K562 (cell line): ENCODE measurements at regions not wholly inside any gene's neighbourhood (a gene's known extent, or its start where the extent isn't known, plus 50 kb on each side); places are given as distances from the start of the nearest gene placed in this dataset.
A peak's percentile ranks its signal among the peaks of the same experiment; 100 is the strongest.

Experiments used
- ATAC-seq: fragments of 200-7000 bp; cut with Tn5 transposase; 3 replicates; pipeline ENCODE4 v1.9.1; 2020; ENCODE audit warnings: moderate library complexity
- BruUV-seq: library from RNA; stranded (reverse); fragments of 400-500 nt; replicated peaks from 2 replicates; lab custom pipeline; 2021; lab: Mats Ljungman, UMichigan
- CTCF ChIA-PET: fragments of 300-600 bp; formaldehyde crosslinking; extraction: SDS; loops from one replicate; lab custom pipeline; 2021; ENCODE audit warnings: low intra/inter-chr PET ratio; lab: Yijun Ruan, JAX
- POLR2A ChIA-PET: fragments of 300-600, 350-650 bp; sonication (Branson Sonifier 250); formaldehyde crosslinking; extraction: SDS; loops from one replicate; lab custom pipeline; 2021; ENCODE audit warnings: antibody characterized with exemption, inconsistent platforms; lab: Yijun Ruan, JAX
- DNase-seq, 4 experiments: peaks; one replicate each; pipeline versions ENCODE4 v3.0.0 to v3.0.0-alpha.2; 2011 to 2018; ENCODE audit warnings: low spot score in 3 of 4, mixed read lengths in 3 of 4; ENCODE audit errors: extremely low read depth in 1 of 4
- FAIRE-seq: peaks from 2 replicates; lab custom pipeline; 2011; peaks lifted over from hg19 to GRCh38; lab: Jason Lieb, UNC
- H2AFZ ChIP-seq: 2 replicates; pipeline ENCODE4 v1.6.0; 2011; ENCODE audit warnings: low read depth, low read length, control low read depth, inconsistent platforms
- H3K27ac ChIP-seq: fragments of 200-600 bp; 3 replicates; pipeline ENCODE4 v1.8.0; 2011; ENCODE audit warnings: low read depth, mild to moderate bottlenecking, control low read depth, inconsistent platforms, low read length, moderate library complexity, mixed read lengths; ENCODE audit errors: extremely low read depth
- H3K27me3 ChIP-seq, 2 experiments: fragments of 300-600 bp in 1 of 2; 2 replicates in 1 of 2; 3 replicates in 1 of 2; pipeline versions ENCODE4 v1.6.0 to v1.8.0; 2011; ENCODE audit warnings: inconsistent platforms in 2 of 2, low read length in 2 of 2, mild to moderate bottlenecking in 1 of 2, mixed read lengths in 1 of 2, moderate library complexity in 1 of 2; ENCODE audit not compliant: control insufficient read depth in 2 of 2, insufficient read depth in 2 of 2
- H3K36me3 ChIP-seq: fragments of 300-600 bp; 3 replicates; pipeline ENCODE4 v1.8.0; 2011; ENCODE audit warnings: mild to moderate bottlenecking, low read length, inconsistent platforms; ENCODE audit not compliant: control insufficient read depth, insufficient read depth
- H3K4me1 ChIP-seq, 2 experiments: fragments of 200-600 bp in 1 of 2; replicated peaks in 1 of 2; 2 replicates in 1 of 2; 3 replicates in 1 of 2; pipeline versions ENCODE4 v1.5.1 to v1.8.0; 2011; ENCODE audit warnings: inconsistent platforms in 2 of 2, low read length in 2 of 2, mild to moderate bottlenecking in 1 of 2, mixed read lengths in 1 of 2, moderate library complexity in 1 of 2; ENCODE audit not compliant: control insufficient read depth in 2 of 2, insufficient read depth in 2 of 2
- H3K4me2 ChIP-seq: 2 replicates; pipeline ENCODE4 v1.6.1; 2011; ENCODE audit warnings: low read length, control low read depth, inconsistent platforms, mixed read lengths; ENCODE audit not compliant: insufficient read depth
- H3K4me3 ChIP-seq: fragments of 200-600 bp; sonication (generic), shearing (Covaris generic); 2 replicates; pipeline ENCODE4 v1.5.1; 2016; ENCODE audit warnings: control low read depth, inconsistent platforms
- H3K79me2 ChIP-seq: fragments of 200-600 bp; 3 replicates; pipeline ENCODE4 v1.8.0; 2011; ENCODE audit warnings: low read length, inconsistent platforms; ENCODE audit not compliant: control insufficient read depth, insufficient read depth
- H3K9ac ChIP-seq, 2 experiments: 2 replicates each; pipeline versions ENCODE4 v1.6.0 to v1.6.1; 2011; ENCODE audit warnings: low read depth in 2 of 2, low read length in 2 of 2, control low read depth in 1 of 2, inconsistent platforms in 1 of 2, mild to moderate bottlenecking in 1 of 2, mixed read lengths in 1 of 2; ENCODE audit not compliant: insufficient read depth in 1 of 2
- H3K9me1 ChIP-seq: one replicate; pipeline ENCODE4 v1.6.0; 2011; ENCODE audit warnings: inconsistent platforms, mild to moderate bottlenecking, low read length, moderate library complexity; ENCODE audit not compliant: control insufficient read depth, insufficient read depth
- H3K9me3 ChIP-seq: replicated peaks from 2 replicates; pipeline ENCODE4 v1.5.1; 2011; ENCODE audit warnings: low read depth, low read length, inconsistent platforms; ENCODE audit not compliant: control insufficient read depth, insufficient read depth
- H4K20me1 ChIP-seq: replicated peaks from 2 replicates; pipeline ENCODE4 v1.6.1; 2011; ENCODE audit warnings: low read length, inconsistent platforms, mixed read lengths; ENCODE audit not compliant: control insufficient read depth, insufficient read depth
- BRF1 ChIP-seq: IDR thresholded peaks from 3 replicates; pipeline ENCODE4 v1.6.1; 2011; ENCODE audit warnings: borderline replicate concordance, mild to moderate bottlenecking; ENCODE audit not compliant: insufficient read length; ENCODE audit errors: extremely low read depth
- CBFA2T3 ChIP-seq: fragments of 450-650 bp; IDR thresholded peaks from 2 replicates; pipeline ENCODE4 v1.6.1; 2017
- CC2D1A ChIP-seq: fragments of 450-650 bp; IDR thresholded peaks from 2 replicates; pipeline ENCODE4 v1.6.1; 2017; ENCODE audit warnings: mild to moderate bottlenecking
- FIP1L1 ChIP-seq: fragments of 200-400 bp; formaldehyde crosslinking; IDR thresholded peaks from 2 replicates; pipeline ENCODE4 v1.6.1; 2018; ENCODE audit warnings: mild to moderate bottlenecking, low read depth, low read length; ENCODE audit not compliant: poor library complexity, severe bottlenecking
- FOXA1 ChIP-seq: fragments of 450-650 bp; IDR thresholded peaks from 2 replicates; pipeline ENCODE4 v1.6.1; 2016; ENCODE audit warnings: mild to moderate bottlenecking, borderline replicate concordance
- GABPA ChIP-seq: fragments of 200-800 bp; sonication (Bioruptor generic); conservative IDR thresholded peaks from 2 replicates; pipeline ENCODE4 v1.6.1; 2016; ENCODE audit warnings: low read depth, missing genetic modification characterization, missing compliant biosample characterization
- HNRNPL ChIP-seq: fragments of 200-400 bp; formaldehyde crosslinking; IDR thresholded peaks from 2 replicates; pipeline ENCODE4 v1.6.1; 2017; ENCODE audit warnings: low read depth, mild to moderate bottlenecking, low read length
- PCBP2 ChIP-seq: fragments of 200-400 bp; formaldehyde crosslinking; IDR thresholded peaks from 2 replicates; pipeline ENCODE4 v1.6.1; 2018; ENCODE audit warnings: low read length, low read depth, mild to moderate bottlenecking, moderate library complexity; ENCODE audit not compliant: poor library complexity, severe bottlenecking
- RBM25 ChIP-seq: fragments of 200-400 bp; formaldehyde crosslinking; IDR thresholded peaks from 2 replicates; pipeline ENCODE4 v1.6.1; 2018; ENCODE audit warnings: low read length, low read depth, moderate library complexity; ENCODE audit not compliant: severe bottlenecking
- RNF2 ChIP-seq: sonication (generic); IDR thresholded peaks from 2 replicates; pipeline ENCODE4 v1.6.1; 2016
- TAF9B ChIP-seq: fragments of 450-650 bp; IDR thresholded peaks from 2 replicates; pipeline ENCODE4 v1.6.1; 2018; ENCODE audit warnings: mild to moderate bottlenecking; ENCODE audit not compliant: partially characterized antibody
- TARDBP ChIP-seq: fragments of 450-650 bp; IDR thresholded peaks from 2 replicates; pipeline ENCODE4 v1.6.1; 2016
- TCF15 ChIP-seq: fragments of 250-450 bp; sonication (Bioruptor Pico); IDR thresholded peaks from 2 replicates; pipeline ENCODE4 v1.8.0; 2022; ENCODE audit warnings: moderate library complexity, mild to moderate bottlenecking, inconsistent platforms
- TCF3 ChIP-seq: sonication (generic); formaldehyde crosslinking; IDR thresholded peaks from 2 replicates; pipeline ENCODE4 v1.4.0; 2020; ENCODE audit warnings: mild to moderate bottlenecking, missing genetic modification reagents
- ZFP36 ChIP-seq: fragments of 150-350 bp; IDR thresholded peaks from 2 replicates; pipeline ENCODE4 v1.6.1; 2018; ENCODE audit warnings: low read length, low read depth; ENCODE audit not compliant: partially characterized antibody
- ZNF124 ChIP-seq: sonication (generic); formaldehyde crosslinking; IDR thresholded peaks from 2 replicates; pipeline ENCODE4 v1.8.1; 2022; ENCODE audit warnings: missing genetic modification reagents
- ZNF224 ChIP-seq: sonication (generic); formaldehyde crosslinking; IDR thresholded peaks from 2 replicates; pipeline ENCODE4 v1.8.0; 2022; ENCODE audit warnings: mild to moderate bottlenecking, missing genetic modification reagents
- WGBS: fragments of 100-300 bp; shearing (Covaris generic); methylation state at CpG from one replicate; pipeline ENCODE4 v1.1.6; 2016; ENCODE audit warnings: low coverage, mixed read lengths; ENCODE audit not compliant: insufficient coverage; ENCODE audit errors: missing lambda C conversion rate; 5-methylcytosine and 5-hydroxymethylcytosine counted together
- in situ Hi-C: fragments of 300-500 bp; cut with MboI; formaldehyde crosslinking; loops from 4 replicates; pipeline ENCODE4 v1.15.0; 2018; ENCODE audit warnings: inconsistent platforms, mixed read lengths
- intact Hi-C: fragments of 100-400 bp; cut with micrococcal nuclease; formaldehyde crosslinking; loops from 2 replicates; pipeline ENCODE4 v1.14.2; 2022

- Histone ChIP-seq H3K4me2 (no peak overlapping the region), H3K9ac (no peak overlapping the region), H3K4me3 (no peak overlapping the region), H3K36me3 (no peaks in the 10 kb centered on the region), H3K79me2 (no peaks in the 10 kb centered on the region), H3K4me1 (peaks cover 0 to 14% of the 10 kb centered on the region in 2 experiments; a peak in 4 of 5 replicates), H4K20me1 (0 out of 2 replicates have a peak, but pooled peaks cover under 1% of the 10 kb centered on the region)
- ATAC-seq: no peak
- no peak for FAIRE-seq
- CTCF ChIA-PET: no interaction called here
- in situ Hi-C loops: no loop called here
- intact Hi-C loops: no loop called here
- no TSS peak for BruUV-seq
- POLR2A ChIA-PET: interaction anchor here (0.6 to 1.7 kb wide), 4 partner anchors 10 to 73 kb away, joined by 3 to 7 read pairs (median 4); no protein-coding TSS in a partner anchor
- peak; percentile 71 for TF ChIP-seq RBM25
- TF ChIP-seq GABPA: no peak
- TF ChIP-seq, all 486 proteins: peak for 1
- H3K27me3 ChIP-seq: peaks cover 34 to 54% of the 10 kb centered on the region in 2 experiments
- no peak overlapping the region for H3K27ac ChIP-seq
- DNase-seq: no peak
- H3K9me3 ChIP-seq: no peaks in the 10 kb centered on the region
- 2% methylated on average over 3 of the region's 3 CpGs for WGBS
- H3K9me1 ChIP-seq: no peaks in the 10 kb centered on the region
- H2AFZ ChIP-seq: no peak overlapping the region
Measured at GRCh38 chr1:47507144-47507543, 69.3 kb downstream of the FOXD2 start.

GRCh38 chr1:47507881-47508701 lies 70.2 kb downstream of the FOXD2 start:
- DNase-seq (peak; percentile 62 to 68 (median 64)), FAIRE-seq (no peak), ATAC-seq (peak; percentile 92)
- WGBS: 2% methylated on average over 55 of the region's 77 CpGs
- Histone ChIP-seq H2AFZ (peak overlapping the region; percentile 57), H3K4me3 (peak overlapping the region; percentile 39), H3K9ac (peak overlapping the region in 1 of 2 experiments; percentile 79; a peak in 2 of 4 replicates), H3K79me2 (no peaks in the 10 kb centered on the region), H3K4me1 (peaks cover 0 to 14% of the 10 kb centered on the region in 2 experiments; a peak in 4 of 5 replicates), H3K36me3 (no peaks in the 10 kb centered on the region), H3K4me2 (peak overlapping the region; percentile 35), H3K9me3 (no peaks in the 10 kb centered on the region), H3K27me3 (peaks cover 34 to 51% of the 10 kb centered on the region in 2 experiments), H3K9me1 (no peaks in the 10 kb centered on the region), H4K20me1 (no peaks in the 10 kb centered on the region), H3K27ac (no peak overlapping the region)
- ChIA-PET CTCF (no interaction called here), POLR2A (interaction anchor here (0.6 to 1.7 kb wide), 6 partner anchors 9 to 284 kb away, joined by 3 to 7 read pairs (median 3); no protein-coding TSS in a partner anchor)
- BruUV-seq: no TSS peak
- in situ Hi-C loops: no loop called here
- intact Hi-C loops: no loop called here
- TF ChIP-seq FIP1L1 (no peak), TAF9B (no peak), ZFP36 (no peak), HNRNPL (no peak), BRF1 (no peak), PCBP2 (no peak), CBFA2T3 (peak; percentile 51), CC2D1A (peak; percentile 42; the same call in 1 of the 2 replicates), TCF15 (CRISPR knock-in tag) (no peak), TCF3 (CRISPR knock-in tag) (peak; percentile 42; the same call in 1 of the 2 replicates), ZNF124 (no peak), FOXA1 (no peak), ZNF224 (CRISPR knock-in tag) (no peak), RNF2 (no peak), TARDBP (no peak)
